Tibial nerve (tissue), 4 donors: ENCODE measurements at regions not wholly inside any gene's neighbourhood (a gene's known extent, or its start where the extent isn't known, plus 50 kb on each side); places are given as distances from the start of the nearest gene placed in this dataset.

Experiments used
- DNase-seq, 2 donors: peaks; one replicate each; pipeline ENCODE4 v3.0.0-alpha.2; 2019; ENCODE audit warnings: low spot score in 2 of 2
- H3K27ac ChIP-seq, 4 donors: fragments of 200-600 bp; sonication (generic) in 3 of 4; one replicate each; pipeline ENCODE4 v1.5.1; 2017 to 2019; ENCODE audit warnings: mild to moderate bottlenecking in 1 of 4
- H3K27me3 ChIP-seq, 2 donors: fragments of 200-600 bp; sonication (generic) in 1 of 2; one replicate each; pipeline versions ENCODE4 v1.5.1 to v1.6.0; 2017 to 2019
- H3K36me3 ChIP-seq, 3 donors: fragments of 200-600 bp; sonication (generic); one replicate each; pipeline ENCODE4 v1.5.1; 2018 to 2019
- H3K4me1 ChIP-seq, 4 donors: fragments of 200-600 bp; sonication (generic) in 3 of 4; one replicate each; pipeline ENCODE4 v1.5.1; 2017 to 2019
- H3K4me3 ChIP-seq, 4 donors: fragments of 200-600 bp; sonication (generic) in 3 of 4; one replicate each; pipeline ENCODE4 v1.5.1; 2017 to 2019; ENCODE audit warnings: mild to moderate bottlenecking in 1 of 4, moderate library complexity in 1 of 4
- H3K9me3 ChIP-seq, 4 donors: fragments of 200-600 bp; sonication (generic) in 3 of 4; one replicate each; pipeline ENCODE4 v1.5.1; 2017 to 2019
- CTCF ChIP-seq, 5 experiments: fragments of 200-600 bp in 3 of 5; fragments of 450-650 bp in 2 of 5; sonication (generic) in 3 of 5; IDR thresholded peaks; one replicate each; pipeline ENCODE4 v1.5.1; 2016 to 2019; ENCODE audit warnings: antibody characterized with exemption in 5 of 5, mild to moderate bottlenecking in 3 of 5, moderate library complexity in 2 of 5
- EP300 ChIP-seq, 2 donors: sonication (generic); formaldehyde crosslinking; IDR thresholded peaks; one replicate each; pipeline ENCODE4 v1.6.1; 2017; ENCODE audit warnings: antibody characterized with exemption in 2 of 2, mild to moderate bottlenecking in 1 of 2
- POLR2A ChIP-seq, 2 donors: fragments of 450-650 bp; IDR thresholded peaks; one replicate each; pipeline ENCODE4 v1.6.1; 2017; ENCODE audit warnings: antibody characterized with exemption in 2 of 2, mild to moderate bottlenecking in 2 of 2, moderate library complexity in 2 of 2
- WGBS, 2 donors: methylation state at CpG; one replicate each; pipeline ENCODE4 v1.1.5; 2018; 5-methylcytosine and 5-hydroxymethylcytosine counted together

- no peaks in the 10 kb centered on the region for H3K27me3 ChIP-seq
- no peaks in the 10 kb centered on the region for H3K9me3 ChIP-seq
- no peaks in the 10 kb centered on the region for H3K4me1 ChIP-seq
- 34 to 41% methylated on average over 1 of the region's 1 CpG for WGBS, 2 donors
- DNase-seq, result no peak
- TF ChIP-seq CTCF (IDR thresholded peaks at IDR 0.05), result no peak
- no peak for TF ChIP-seq EP300 (IDR thresholded peaks at IDR 0.05)
- TF ChIP-seq POLR2A (IDR thresholded peaks at IDR 0.05), result no peak
- H3K4me3 ChIP-seq, result no peak overlapping the region
- no peaks in the 10 kb centered on the region for H3K36me3 ChIP-seq
- no peak overlapping the region for H3K27ac ChIP-seq
Observed at GRCh38 chr5:28132151-28132550, 1093.8 kb upstream of the CDH9 start.

GRCh38 chr5:28117691-28118090 lies 1079.3 kb upstream of the CDH9 start:
- Histone ChIP-seq H3K9me3 (no peaks in the 10 kb centered on the region), H3K27me3 (no peaks in the 10 kb centered on the region), H3K27ac (no peak overlapping the region), H3K4me3 (no peak overlapping the region), H3K36me3 (no peaks in the 10 kb centered on the region), H3K4me1 (no peaks in the 10 kb centered on the region)
- no peak for DNase-seq
- TF ChIP-seq EP300 (IDR thresholded peaks at IDR 0.05), result no peak
- TF ChIP-seq CTCF (IDR thresholded peaks at IDR 0.05), result no peak
- no peak for TF ChIP-seq POLR2A (IDR thresholded peaks at IDR 0.05)

- Histone ChIP-seq H3K27me3 (no peaks in the 10 kb centered on the region), H3K36me3 (no peaks in the 10 kb centered on the region), H3K4me1 (no peaks in the 10 kb centered on the region), H3K27ac (no peak overlapping the region), H3K4me3 (no peak overlapping the region), H3K9me3 (no peaks in the 10 kb centered on the region)
- TF ChIP-seq CTCF (IDR thresholded peaks at IDR 0.05), result no peak
- TF ChIP-seq EP300 (IDR thresholded peaks at IDR 0.05), result no peak
- TF ChIP-seq POLR2A (IDR thresholded peaks at IDR 0.05), result no peak
- no peak for DNase-seq
- WGBS, 2 donors, result 61 to 71% methylated on average over 2 of the region's 2 CpGs
Observed at GRCh38 chr5:28117273-28117672, 1078.9 kb upstream of the CDH9 start.

- Histone ChIP-seq H3K36me3 (no peaks in the 10 kb centered on the region), H3K4me1 (no peaks in the 10 kb centered on the region), H3K9me3 (no peaks in the 10 kb centered on the region), H3K27ac (no peak overlapping the region), H3K27me3 (no peaks in the 10 kb centered on the region), H3K4me3 (no peak overlapping the region)
- TF ChIP-seq EP300 (IDR thresholded peaks at IDR 0.05) (no peak), POLR2A (IDR thresholded peaks at IDR 0.05) (no peak), CTCF (IDR thresholded peaks at IDR 0.05) (no peak)
- no peak for DNase-seq
- 72 to 81% methylated on average over 6 of the region's 6 CpGs for WGBS, 2 donors
Observed at GRCh38 chr5:28110781-28111180, 1072.4 kb upstream of the CDH9 start.

GRCh38 chr5:28104080-28104479 lies 1065.7 kb upstream of the CDH9 start:
- peaks cover 0 to 3% (median 0%) of the 10 kb centered on the region in 4 donors for H3K9me3 ChIP-seq
- H3K36me3 ChIP-seq, result no peaks in the 10 kb centered on the region
- no peaks in the 10 kb centered on the region for H3K27me3 ChIP-seq
- no peaks in the 10 kb centered on the region for H3K4me1 ChIP-seq
- TF ChIP-seq EP300 (IDR thresholded peaks at IDR 0.05) (no peak), POLR2A (IDR thresholded peaks at IDR 0.05) (no peak), CTCF (IDR thresholded peaks at IDR 0.05) (no peak)
- no peak overlapping the region for H3K27ac ChIP-seq
- no peak overlapping the region for H3K4me3 ChIP-seq
- DNase-seq, result no peak
